Osteoblast (primary cell): ENCODE measurements at regions not wholly inside any gene's neighbourhood (a gene's known extent, or its start where the extent isn't known, plus 50 kb on each side); places are given as distances from the start of the nearest gene placed in this dataset.
"Not testable (repeated sequence)": the region's sequence is repeated elsewhere in the genome, so short reads cannot be mapped to it uniquely, and the experiment has no call there.

Experiments used
- DNase-seq: peaks from one replicate; pipeline ENCODE4 v3.0.0; 2011; ENCODE audit warnings: low spot score, mixed read lengths; ENCODE audit not compliant: insufficient read length; ENCODE audit errors: missing footprints
- H2AFZ ChIP-seq: 2 replicates; pipeline ENCODE4 v1.6.0; 2011; ENCODE audit warnings: mild to moderate bottlenecking, low read length
- H3K27ac ChIP-seq: 2 replicates; pipeline ENCODE4 v1.5.1; 2011; ENCODE audit warnings: mild to moderate bottlenecking, low read depth, low read length, moderate library complexity
- H3K27me3 ChIP-seq: 2 replicates; pipeline ENCODE4 v1.6.0; 2012; ENCODE audit warnings: mild to moderate bottlenecking, control low read depth, inconsistent platforms, low read length, moderate library complexity; ENCODE audit not compliant: insufficient read depth
- H3K36me3 ChIP-seq: 2 replicates; pipeline ENCODE4 v1.5.1; 2011; ENCODE audit warnings: mild to moderate bottlenecking, low read length, control low read depth, moderate library complexity; ENCODE audit not compliant: insufficient read depth
- H3K4me1 ChIP-seq: 2 replicates; pipeline ENCODE4 v1.5.1; 2011; ENCODE audit warnings: mild to moderate bottlenecking, low read length, control low read depth, moderate library complexity; ENCODE audit not compliant: insufficient read depth
- H3K4me2 ChIP-seq: 2 replicates; pipeline ENCODE4 v1.6.0; 2011; ENCODE audit warnings: mild to moderate bottlenecking, low read length; ENCODE audit not compliant: insufficient read depth
- H3K4me3 ChIP-seq: fragments of 200-600 bp; sonication (generic); 3 replicates; pipeline ENCODE4 v1.5.1; 2012; ENCODE audit warnings: mild to moderate bottlenecking, low read length, inconsistent platforms; ENCODE audit not compliant: insufficient read depth
- H3K79me2 ChIP-seq: 2 replicates; pipeline ENCODE4 v1.6.0; 2012; ENCODE audit warnings: mild to moderate bottlenecking, low read length, control low read depth, inconsistent platforms; ENCODE audit not compliant: insufficient read depth
- H3K9me3 ChIP-seq: 2 replicates; pipeline ENCODE4 v1.5.1; 2011; ENCODE audit warnings: low read depth, low read length, control low read depth
- H4K20me1 ChIP-seq: 2 replicates; pipeline ENCODE4 v1.6.0; 2012; ENCODE audit warnings: mild to moderate bottlenecking, low read length, control low read depth; ENCODE audit not compliant: insufficient read depth
- CTCF ChIP-seq: IDR thresholded peaks from 2 replicates; pipeline ENCODE4 v1.5.1; 2011; ENCODE audit warnings: mild to moderate bottlenecking, low read depth, low read length, moderate library complexity; ENCODE audit errors: extremely low read depth

GRCh38 chr1:73218995-73219546, 936.7 kb upstream of the NEGR1 start:
- no peak for DNase-seq
- H3K9me3 ChIP-seq, result peaks cover 4% of the 10 kb centered on the region
- H3K79me2 ChIP-seq, result no peaks in the 10 kb centered on the region
- no peaks in the 10 kb centered on the region for H3K4me1 ChIP-seq
- no peaks in the 10 kb centered on the region for H4K20me1 ChIP-seq
- no peak overlapping the region for H3K27ac ChIP-seq
- no peaks in the 10 kb centered on the region for H3K36me3 ChIP-seq
- no peak overlapping the region for H2AFZ ChIP-seq
- H3K4me2 ChIP-seq, result no peak overlapping the region
- TF ChIP-seq CTCF, result no peak
- H3K4me3 ChIP-seq, result no peak overlapping the region
- H3K27me3 ChIP-seq, result no peaks in the 10 kb centered on the region

- Histone ChIP-seq H3K27ac (no peak overlapping the region), H4K20me1 (no peaks in the 10 kb centered on the region), H3K9me3 (no peaks in the 10 kb centered on the region), H3K36me3 (no peaks in the 10 kb centered on the region), H3K27me3 (no peaks in the 10 kb centered on the region), H3K4me1 (no peaks in the 10 kb centered on the region), H3K79me2 (no peaks in the 10 kb centered on the region), H3K4me2 (no peak overlapping the region), H3K4me3 (no peak overlapping the region), H2AFZ (no peak overlapping the region)
- TF ChIP-seq CTCF, result no peak
- DNase-seq, result no peak
These were observed 923.1 kb upstream of the NEGR1 start for GRCh38 chr1:73205294-73205973.

- Histone ChIP-seq H3K27ac (no peak overlapping the region), H3K4me3 (no peak overlapping the region), H3K27me3 (no peaks in the 10 kb centered on the region), H4K20me1 (no peaks in the 10 kb centered on the region), H2AFZ (no peak overlapping the region), H3K4me2 (no peak overlapping the region), H3K79me2 (no peaks in the 10 kb centered on the region), H3K36me3 (no peaks in the 10 kb centered on the region), H3K9me3 (peaks cover 4% of the 10 kb centered on the region), H3K4me1 (no peaks in the 10 kb centered on the region)
- no peak for TF ChIP-seq CTCF
- DNase-seq, result no peak
These were observed 915.6 kb upstream of the NEGR1 start for GRCh38 chr1:73197972-73198371.

GRCh38 chr1:73194965-73195364, 912.6 kb upstream of the NEGR1 start:
- H3K27me3 ChIP-seq, result no peaks in the 10 kb centered on the region
- H3K4me2 ChIP-seq, result no peak overlapping the region
- TF ChIP-seq CTCF, result no peak
- DNase-seq, result no peak
- H3K36me3 ChIP-seq, result no peaks in the 10 kb centered on the region
- H3K4me1 ChIP-seq, result no peaks in the 10 kb centered on the region
- no peaks in the 10 kb centered on the region for H4K20me1 ChIP-seq
- H3K9me3 ChIP-seq, result peaks cover 4% of the 10 kb centered on the region
- H3K79me2 ChIP-seq, result no peaks in the 10 kb centered on the region
- H3K4me3 ChIP-seq, result no peak overlapping the region
- H2AFZ ChIP-seq, result no peak overlapping the region
- H3K27ac ChIP-seq, result no peak overlapping the region

- not testable (repeated sequence) for H3K4me1 ChIP-seq, H3K4me3 ChIP-seq, H4K20me1 ChIP-seq
These were observed 901.2 kb upstream of the NEGR1 start for GRCh38 chr1:73183581-73183980.

More at GRCh38 chr1:73183581-73183980, 901.2 kb upstream of the NEGR1 start:
- not testable (repeated sequence) for H3K36me3 ChIP-seq, DNase-seq, H3K9me3 ChIP-seq, H2AFZ ChIP-seq, H3K27ac ChIP-seq, H3K4me2 ChIP-seq, H3K79me2 ChIP-seq, H3K27me3 ChIP-seq
